GM12878 (cell line): ENCODE measurements at regions not wholly inside any gene's neighbourhood (a gene's known extent, or its start where the extent isn't known, plus 50 kb on each side); places are given as distances from the start of the nearest gene placed in this dataset.

ENCODE experiments used
- ATAC-seq: fragments of 200-7000 bp; cut with Tn5 transposase; 3 replicates; pipeline ENCODE4 v1.9.1; 2020; ENCODE audit warnings: mild to moderate bottlenecking, moderate library complexity
- BruUV-seq: library from RNA; stranded (reverse); fragments of 400-500 nt; replicated peaks from 2 replicates; lab custom pipeline; 2021; lab: Mats Ljungman, UMichigan
- CTCF ChIA-PET: fragments of 300-600 bp; sonication (Branson Sonifier 250); formaldehyde crosslinking; extraction: SDS; loops from one replicate; lab custom pipeline; 2021; ENCODE audit warnings: inconsistent platforms; lab: Yijun Ruan, JAX
- POLR2A ChIA-PET: fragments of 350-600 bp; formaldehyde crosslinking; extraction: SDS; loops from one replicate; lab custom pipeline; 2021; ENCODE audit warnings: inconsistent platforms; lab: Charles Lee
- RAD21 ChIA-PET: fragments of 300-600 bp; sonication (Branson Sonifier 250); formaldehyde crosslinking; loops from one replicate; lab custom pipeline; 2023; ENCODE audit warnings: antibody characterized with exemption; ENCODE audit not compliant: unreplicated experiment; lab: Charles Lee
- SMC1A ChIA-PET: fragments of 300-600 bp; sonication (Branson Sonifier 250); formaldehyde crosslinking; loops from one replicate; lab custom pipeline; 2023; ENCODE audit not compliant: unreplicated experiment, uncharacterized antibody; lab: Charles Lee
- DNase-seq: peaks from one replicate; pipeline ENCODE4 v3.0.0-alpha.2; 2011; ENCODE audit warnings: low read depth, low spot score
- FAIRE-seq: peaks from 3 replicates; lab custom pipeline; 2011; peaks lifted over from hg19 to GRCh38; lab: Jason Lieb, UNC
- H2AFZ ChIP-seq: 2 replicates; pipeline ENCODE4 v1.6.0; 2011; ENCODE audit warnings: low read depth, low read length, control low read depth; ENCODE audit not compliant: control insufficient read depth
- H3K27ac ChIP-seq: 2 replicates; pipeline ENCODE4 v1.5.1; 2011; ENCODE audit warnings: control low read depth; ENCODE audit not compliant: control insufficient read depth, insufficient read depth
- H3K27me3 ChIP-seq, 2 experiments: replicated peaks in 1 of 2; 2 replicates each; pipeline versions ENCODE4 v1.6.0 to v1.6.1; 2011; ENCODE audit warnings: low read length in 1 of 2; ENCODE audit not compliant: control insufficient read depth in 2 of 2, insufficient read depth in 2 of 2
- H3K36me3 ChIP-seq, 2 experiments: 2 replicates each; pipeline ENCODE4 v1.5.1; 2011; ENCODE audit warnings: low read length in 1 of 2; ENCODE audit not compliant: control insufficient read depth in 2 of 2, insufficient read depth in 2 of 2
- H3K4me1 ChIP-seq: 2 replicates; pipeline ENCODE4 v1.6.1; 2011; ENCODE audit warnings: mild to moderate bottlenecking, low read length, moderate library complexity, mixed read lengths; ENCODE audit not compliant: control insufficient read depth, insufficient read depth
- H3K4me2 ChIP-seq: 2 replicates; pipeline ENCODE4 v1.6.0; 2011; ENCODE audit warnings: control low read depth; ENCODE audit not compliant: control insufficient read depth, insufficient read depth
- H3K4me3 ChIP-seq: fragments of 200-600 bp; sonication (generic); 2 replicates; pipeline ENCODE4 v1.5.1; 2016
- H3K79me2 ChIP-seq: 2 replicates; pipeline ENCODE4 v1.6.0; 2011; ENCODE audit warnings: low read length; ENCODE audit not compliant: control insufficient read depth, insufficient read depth
- H3K9ac ChIP-seq: 2 replicates; pipeline ENCODE4 v1.8.0; 2011; ENCODE audit warnings: low read length, control low read depth, mixed read lengths; ENCODE audit not compliant: control insufficient read depth, insufficient read depth
- H3K9me3 ChIP-seq: replicated peaks from 3 replicates; pipeline ENCODE4 v1.5.1; 2011; ENCODE audit warnings: mild to moderate bottlenecking, low read length; ENCODE audit not compliant: control insufficient read depth, insufficient read depth
- H4K20me1 ChIP-seq: 2 replicates; pipeline ENCODE4 v1.6.0; 2011; ENCODE audit not compliant: control insufficient read depth, insufficient read depth
- BRCA1 ChIP-seq: IDR thresholded peaks from 2 replicates; pipeline ENCODE4 v1.6.1; 2011; ENCODE audit warnings: low read depth, low read length, improper control_type of control experiment
- GABPA ChIP-seq: IDR thresholded peaks from 2 replicates; pipeline ENCODE4 v1.6.1; 2014; ENCODE audit warnings: antibody characterized with exemption, low read depth, mild to moderate bottlenecking, inconsistent platforms
- HDAC6 ChIP-seq: fragments of 200-600 bp; sonication (generic); IDR thresholded peaks from one replicate; pipeline ENCODE4 v1.8.0; 2017; ENCODE audit warnings: antibody characterized with exemption; ENCODE audit not compliant: unreplicated experiment
- IRF4 ChIP-seq: IDR thresholded peaks from 2 replicates; pipeline ENCODE4 v1.6.1; 2011; ENCODE audit warnings: low read depth, low read length
- RBBP5 ChIP-seq: fragments of 200-600 bp; sonication (generic); conservative IDR thresholded peaks from 2 replicates; pipeline ENCODE4 v1.6.1; 2016
- SMC3 ChIP-seq: IDR thresholded peaks from 2 replicates; pipeline ENCODE4 v1.6.1; 2011; ENCODE audit warnings: low read length, improper control_type of control experiment, borderline replicate concordance
- SP1 ChIP-seq: IDR thresholded peaks from one replicate; pipeline ENCODE4 v1.6.1; 2011; ENCODE audit warnings: low read depth, low read length
- STAT1 ChIP-seq: fragments of 450-650 bp; conservative IDR thresholded peaks from 2 replicates; pipeline ENCODE4 v1.6.1; 2014; ENCODE audit warnings: antibody characterized with exemption, mild to moderate bottlenecking
- TCF3 ChIP-seq: IDR thresholded peaks from 2 replicates; pipeline ENCODE4 v1.6.1; 2012; ENCODE audit warnings: low read depth, mild to moderate bottlenecking, low read length, borderline replicate concordance; ENCODE audit not compliant: insufficient read depth
- YBX1 ChIP-seq: fragments of 450-650 bp; IDR thresholded peaks from 2 replicates; pipeline ENCODE4 v1.6.1; 2016; ENCODE audit warnings: antibody characterized with exemption
- WGBS: methylation state at CpG from one replicate; pipeline ENCODE4 v1.1.6; 2016; ENCODE audit warnings: low lambda C conversion rate; ENCODE audit not compliant: insufficient replicate concordance, insufficient coverage; ENCODE audit errors: missing lambda C conversion rate; 5-methylcytosine and 5-hydroxymethylcytosine counted together
- in situ Hi-C: fragments of 300-500 bp; cut with MboI; formaldehyde crosslinking; loops from 9 replicates; pipeline ENCODE4 v1.14.3; 2018; ENCODE audit warnings: mixed read lengths
- intact Hi-C: fragments of 100-400 bp; cut with micrococcal nuclease; formaldehyde crosslinking; loops from one replicate; pipeline ENCODE4 v1.14.2; 2022; ENCODE audit not compliant: unreplicated experiment

GRCh38 chr3:70849911-70850699, 537.7 kb upstream of the MDFIC2 start:
- ChIA-PET POLR2A (no interaction called here), SMC1A (interaction anchor here (2.1 kb wide), 1 partner anchor 10 kb away, joined by 4 read pairs; no protein-coding TSS in a partner anchor), CTCF (no interaction called here), RAD21 (no interaction called here)
- no peak overlapping the region for H3K4me3 ChIP-seq
- H3K9ac ChIP-seq, result no peak overlapping the region
- no peaks in the 10 kb centered on the region for H3K79me2 ChIP-seq
- H4K20me1 ChIP-seq, result no peaks in the 10 kb centered on the region
- BruUV-seq, result no TSS peak
- DNase-seq (no peak), ATAC-seq (no peak), FAIRE-seq (no peak)
- intact Hi-C loops (no loop called here), in situ Hi-C loops (no loop called here)
- no peak for TF ChIP-seq SP1
- no peak for TF ChIP-seq RBBP5
- TF ChIP-seq IRF4, result no peak
- no peak for TF ChIP-seq HDAC6
- TF ChIP-seq GABPA, result no peak
- no peak for TF ChIP-seq SMC3
- TF ChIP-seq BRCA1, result no peak
- no peak for TF ChIP-seq YBX1
- TF ChIP-seq TCF3, result no peak
- no peak for TF ChIP-seq STAT1
- no peaks in the 10 kb centered on the region for H3K4me1 ChIP-seq
- no peaks in the 10 kb centered on the region for H3K36me3 ChIP-seq
- H2AFZ ChIP-seq, result no peak overlapping the region
- H3K27ac ChIP-seq, result no peak overlapping the region
- no peak overlapping the region for H3K4me2 ChIP-seq
- 6% methylated on average over 6 of the region's 6 CpGs for WGBS
- no peaks in the 10 kb centered on the region for H3K9me3 ChIP-seq
- no peaks in the 10 kb centered on the region for H3K27me3 ChIP-seq
